ENCODE measurements at regions not wholly inside any gene's neighbourhood (a gene's known extent, or its start where the extent isn't known, plus 50 kb on each side); places are given as distances from the start of the nearest gene placed in this dataset.

- TF ChIP-seq CTCF (IDR thresholded peaks at IDR 0.05) = no peak
Observed at GRCh38 chr7:22676385-22676784, 50.6 kb upstream of the IL6 start.

- TF ChIP-seq CTCF (IDR thresholded peaks at IDR 0.05) = no peak
Observed at GRCh38 chr7:22675917-22676343, 51.1 kb upstream of the IL6 start.

GRCh38 chr7:22675421-22675820 is 51.6 kb upstream of the IL6 start:
- no peak for TF ChIP-seq CTCF (IDR thresholded peaks at IDR 0.05)

- TF ChIP-seq CTCF (IDR thresholded peaks at IDR 0.05) = no peak
Observed at GRCh38 chr7:22672846-22673680, 53.9 kb upstream of the IL6 start.

GRCh38 chr7:22671177-22671879 is 55.7 kb upstream of the IL6 start:
- TF ChIP-seq CTCF (IDR thresholded peaks at IDR 0.05) = no peak

GRCh38 chr7:22670422-22670815 is 56.6 kb upstream of the IL6 start:
- TF ChIP-seq CTCF (IDR thresholded peaks at IDR 0.05) = no peak

GRCh38 chr7:22669692-22670421 is 57.1 kb upstream of the IL6 start:
- TF ChIP-seq CTCF (IDR thresholded peaks at IDR 0.05) = no peak

Measured in LNCAP (cell line).